Posterior vena cava (tissue), 2 donors: ENCODE measurements at regions not wholly inside any gene's neighbourhood (a gene's known extent, or its start where the extent isn't known, plus 50 kb on each side); places are given as distances from the start of the nearest gene placed in this dataset.

Experiments used
- DNase-seq: peaks from one replicate; pipeline ENCODE4 v3.0.0-alpha.2; 2020; ENCODE audit warnings: low spot score
- intact Hi-C, 2 donors: fragments of 100-400 bp; cut with DNase I; formaldehyde crosslinking; loops; one replicate each; pipeline versions ENCODE4 v1.14.1 to v1.14.2; 2022 to 2023
- donor health status: DM: yes; HTN: yes; CAD: no.
- donor health status: DM: yes; HTN: yes; CAD: no.

- DNase-seq = no peak
- intact Hi-C loops = no loop called here
These were observed 583.6 kb downstream of the IRS1 start for GRCh38 chr2:226215902-226216503.

GRCh38 chr2:226213717-226214116 is 585.9 kb downstream of the IRS1 start:
- DNase-seq = no peak
- intact Hi-C loops = no loop called here

GRCh38 chr2:226211439-226211838 is 588.2 kb downstream of the IRS1 start:
- DNase-seq = no peak
- intact Hi-C loops = no loop called here

- intact Hi-C loops = no loop called here
- DNase-seq = no peak
These were observed 590.9 kb downstream of the IRS1 start for GRCh38 chr2:226208726-226209125.

GRCh38 chr2:226207671-226208070 is 591.9 kb downstream of the IRS1 start:
- intact Hi-C loops = no loop called here
- no peak for DNase-seq

- no peak for DNase-seq
- intact Hi-C loops = no loop called here
These were observed 600.1 kb downstream of the IRS1 start for GRCh38 chr2:226199555-226199954.

GRCh38 chr2:226198956-226199355 is 600.7 kb downstream of the IRS1 start:
- intact Hi-C loops = no loop called here
- no peak for DNase-seq

GRCh38 chr2:226190479-226191252 is 609.0 kb downstream of the IRS1 start:
- DNase-seq = no peak
- intact Hi-C loops = no loop called here

GRCh38 chr2:226189061-226189460 is 610.6 kb downstream of the IRS1 start:
- intact Hi-C loops = no loop called here
- DNase-seq = no peak

GRCh38 chr2:226187616-226188015 is 612.0 kb downstream of the IRS1 start:
- DNase-seq = no peak
- intact Hi-C loops = no loop called here

GRCh38 chr2:226187156-226187555 is 612.5 kb downstream of the IRS1 start:
- DNase-seq = no peak
- intact Hi-C loops = no loop called here

GRCh38 chr2:226185616-226186211 is 613.9 kb downstream of the IRS1 start:
- intact Hi-C loops = no loop called here

GRCh38 chr2:226184940-226185615 is 614.5 kb downstream of the IRS1 start:
- intact Hi-C loops = no loop called here
- no peak for DNase-seq

More at GRCh38 chr2:226185616-226186211, 613.9 kb downstream of the IRS1 start:
- no peak for DNase-seq

- DNase-seq = no peak
- intact Hi-C loops = no loop called here
These were observed 615.1 kb downstream of the IRS1 start for GRCh38 chr2:226184540-226184939.

- no peak for DNase-seq
These were observed 616.1 kb downstream of the IRS1 start for GRCh38 chr2:226183550-226183949.

GRCh38 chr2:226183033-226183432 is 616.6 kb downstream of the IRS1 start:
- no peak for DNase-seq
- intact Hi-C loops = no loop called here

More at GRCh38 chr2:226183550-226183949, 616.1 kb downstream of the IRS1 start:
- intact Hi-C loops = no loop called here

- DNase-seq = no peak
- intact Hi-C loops = no loop called here
These were observed 617.7 kb downstream of the IRS1 start for GRCh38 chr2:226181909-226182308.

GRCh38 chr2:226180281-226180884 is 619.2 kb downstream of the IRS1 start:
- intact Hi-C loops = no loop called here
- no peak for DNase-seq

GRCh38 chr2:226179010-226179409 is 620.6 kb downstream of the IRS1 start:
- DNase-seq = no peak
- intact Hi-C loops = loop anchor here in 1 of 2 donors (2.0 kb wide), 1 partner anchor 72 kb away; no protein-coding TSS in a partner anchor
